ENCODE measurements at regions not wholly inside any gene's neighbourhood (a gene's known extent, or its start where the extent isn't known, plus 50 kb on each side); places are given as distances from the start of the nearest gene placed in this dataset.
A peak's percentile ranks its signal among the peaks of the same experiment; 100 is the strongest.

- no peak for DNase-seq (ENCODE audit: low spot score)
Observed at GRCh38 chr7:84387595-84387994, 193.0 kb upstream of the SEMA3A start.

GRCh38 chr7:84384417-84384816 is 189.8 kb upstream of the SEMA3A start:
- DNase-seq (ENCODE audit: low spot score), result no peak

- DNase-seq (ENCODE audit: low spot score), result no peak
Observed at GRCh38 chr7:84379446-84379845, 184.9 kb upstream of the SEMA3A start.

- no peak for DNase-seq (ENCODE audit: low spot score)
Observed at GRCh38 chr7:84372712-84373111, 178.1 kb upstream of the SEMA3A start.

GRCh38 chr7:84372155-84372621 is 177.6 kb upstream of the SEMA3A start:
- peak; percentile 24 for DNase-seq (ENCODE audit: low spot score)

- DNase-seq (ENCODE audit: low spot score), result no peak
Observed at GRCh38 chr7:84370114-84370513, 175.5 kb upstream of the SEMA3A start.

GRCh38 chr7:84368122-84368521 is 173.5 kb upstream of the SEMA3A start:
- no peak for DNase-seq (ENCODE audit: low spot score)

- peak; percentile 84 for DNase-seq (ENCODE audit: low spot score)
Observed at GRCh38 chr7:84364708-84365107, 170.1 kb upstream of the SEMA3A start.

GRCh38 chr7:84363741-84364140 is 169.2 kb upstream of the SEMA3A start:
- DNase-seq (ENCODE audit: low spot score), result no peak

GRCh38 chr7:84362828-84363227 is 168.2 kb upstream of the SEMA3A start:
- no peak for DNase-seq (ENCODE audit: low spot score)

- no peak for DNase-seq (ENCODE audit: low spot score)
Observed at GRCh38 chr7:84362360-84362759, 167.8 kb upstream of the SEMA3A start.

GRCh38 chr7:84354866-84355265 is 160.3 kb upstream of the SEMA3A start:
- no peak for DNase-seq (ENCODE audit: low spot score)

GRCh38 chr7:84354030-84354429 is 159.4 kb upstream of the SEMA3A start:
- no peak for DNase-seq (ENCODE audit: low spot score)

GRCh38 chr7:84339306-84339705 is 144.7 kb upstream of the SEMA3A start:
- DNase-seq (ENCODE audit: low spot score), result no peak

GRCh38 chr7:84337429-84337828 is 142.8 kb upstream of the SEMA3A start:
- DNase-seq (ENCODE audit: low spot score), result no peak

GRCh38 chr7:84336766-84337165 is 142.2 kb upstream of the SEMA3A start:
- no peak for DNase-seq (ENCODE audit: low spot score)

- DNase-seq (ENCODE audit: low spot score), result no peak
Observed at GRCh38 chr7:84336303-84336702, 141.7 kb upstream of the SEMA3A start.

- DNase-seq (ENCODE audit: low spot score), result no peak
Observed at GRCh38 chr7:84331616-84332015, 137.0 kb upstream of the SEMA3A start.

GRCh38 chr7:84328571-84328970 is 134.0 kb upstream of the SEMA3A start:
- DNase-seq (ENCODE audit: low spot score), result no peak

- no peak for DNase-seq (ENCODE audit: low spot score)
Observed at GRCh38 chr7:84324136-84324630, 129.6 kb upstream of the SEMA3A start.

- no peak for DNase-seq (ENCODE audit: low spot score)
Observed at GRCh38 chr7:84317536-84317935, 122.9 kb upstream of the SEMA3A start.

GRCh38 chr7:84314263-84314662 is 119.7 kb upstream of the SEMA3A start:
- DNase-seq (ENCODE audit: low spot score), result no peak

GRCh38 chr7:84304407-84304806 is 109.8 kb upstream of the SEMA3A start:
- DNase-seq (ENCODE audit: low spot score), result no peak

GRCh38 chr7:84302949-84303348 is 108.4 kb upstream of the SEMA3A start:
- peak; percentile 71 for DNase-seq (ENCODE audit: low spot score)

- DNase-seq (ENCODE audit: low spot score), result no peak
Observed at GRCh38 chr7:84297616-84298015, 103.0 kb upstream of the SEMA3A start.

Data from SW480 (cell line).